Vagina (tissue), 2 donors: ENCODE measurements at regions not wholly inside any gene's neighbourhood (a gene's known extent, or its start where the extent isn't known, plus 50 kb on each side); places are given as distances from the start of the nearest gene placed in this dataset.

Experiments
- POLR2A ChIP-seq, 2 donors: fragments of 450-650 bp; IDR thresholded peaks; one replicate each; pipeline ENCODE4 v1.6.1; 2017; ENCODE audit warnings: antibody characterized with exemption in 2 of 2, mild to moderate bottlenecking in 2 of 2, moderate library complexity in 2 of 2
- TF ChIP-seq, protein P1 (sequence below), 3 experiments: fragments of 450-650 bp in 2 of 3; fragments of 200-600 bp in 1 of 3; sonication (generic) in 1 of 3; IDR thresholded peaks; one replicate each; pipeline ENCODE4 v1.5.1; 2017 to 2019; ENCODE audit warnings: antibody characterized with exemption in 3 of 3, mild to moderate bottlenecking in 2 of 3, moderate library complexity in 2 of 3

DNA sequence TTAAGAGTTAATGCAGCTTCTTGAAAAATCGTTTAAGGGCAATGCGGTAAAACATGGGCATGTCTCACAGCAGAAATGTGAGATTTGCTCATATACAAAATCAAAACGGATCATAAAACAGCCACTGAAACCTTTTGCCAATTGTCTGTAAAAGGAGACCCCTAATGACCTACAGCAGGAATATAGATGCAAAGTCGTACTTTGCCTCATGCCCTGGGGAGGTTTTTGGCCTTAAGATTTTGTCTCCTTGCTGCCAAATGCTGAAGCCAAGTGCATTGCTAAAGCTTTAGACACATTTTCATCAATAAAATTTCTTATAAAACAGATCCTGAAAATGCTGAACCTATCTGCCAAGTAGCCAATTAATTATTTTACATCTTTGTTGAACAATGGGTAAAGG is 226.9 kb downstream of the TGFB2 start:
- no peak for TF ChIP-seq POLR2A (IDR thresholded peaks at IDR 0.05)
- TF ChIP-seq, protein P1, sequence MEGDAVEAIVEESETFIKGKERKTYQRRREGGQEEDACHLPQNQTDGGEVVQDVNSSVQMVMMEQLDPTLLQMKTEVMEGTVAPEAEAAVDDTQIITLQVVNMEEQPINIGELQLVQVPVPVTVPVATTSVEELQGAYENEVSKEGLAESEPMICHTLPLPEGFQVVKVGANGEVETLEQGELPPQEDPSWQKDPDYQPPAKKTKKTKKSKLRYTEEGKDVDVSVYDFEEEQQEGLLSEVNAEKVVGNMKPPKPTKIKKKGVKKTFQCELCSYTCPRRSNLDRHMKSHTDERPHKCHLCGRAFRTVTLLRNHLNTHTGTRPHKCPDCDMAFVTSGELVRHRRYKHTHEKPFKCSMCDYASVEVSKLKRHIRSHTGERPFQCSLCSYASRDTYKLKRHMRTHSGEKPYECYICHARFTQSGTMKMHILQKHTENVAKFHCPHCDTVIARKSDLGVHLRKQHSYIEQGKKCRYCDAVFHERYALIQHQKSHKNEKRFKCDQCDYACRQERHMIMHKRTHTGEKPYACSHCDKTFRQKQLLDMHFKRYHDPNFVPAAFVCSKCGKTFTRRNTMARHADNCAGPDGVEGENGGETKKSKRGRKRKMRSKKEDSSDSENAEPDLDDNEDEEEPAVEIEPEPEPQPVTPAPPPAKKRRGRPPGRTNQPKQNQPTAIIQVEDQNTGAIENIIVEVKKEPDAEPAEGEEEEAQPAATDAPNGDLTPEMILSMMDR (IDR thresholded peaks at IDR 0.05): no peak
